Astrocyte of the cerebellum (primary cell): ENCODE measurements at regions not wholly inside any gene's neighbourhood (a gene's known extent, or its start where the extent isn't known, plus 50 kb on each side); places are given as distances from the start of the nearest gene placed in this dataset.
"Not testable (repeated sequence)": the region's sequence is repeated elsewhere in the genome, so short reads cannot be mapped to it uniquely, and the experiment has no call there.

ENCODE experiments used
- DNase-seq: peaks from one replicate; pipeline ENCODE4 v3.0.0-alpha.2; 2011; ENCODE audit warnings: low read depth
- H3K4me3 ChIP-seq: 2 replicates; pipeline ENCODE4 v1.5.1; 2011; ENCODE audit warnings: mild to moderate bottlenecking, low read depth, low read length, moderate library complexity
- CTCF ChIP-seq: IDR thresholded peaks from 2 replicates; pipeline ENCODE4 v1.5.1; 2012; ENCODE audit warnings: low read length, low read depth, moderate library complexity, mild to moderate bottlenecking; ENCODE audit errors: missing control alignments
- in situ Hi-C: cut with HindIII; loops from 2 replicates; pipeline ENCODE4 v1.10.0; 2017; ENCODE audit warnings: low sequenced_read_pairs

GRCh38 chr4:92241094-92241493 lies 62.7 kb upstream of the GRID2 start:
- no peak overlapping the region for H3K4me3 ChIP-seq
- DNase-seq: no peak
- in situ Hi-C loops: no loop called here
- TF ChIP-seq CTCF: no peak

GRCh38 chr4:92246384-92246783 lies 57.4 kb upstream of the GRID2 start:
- H3K4me3 ChIP-seq: no peak overlapping the region
- no peak for DNase-seq
- no peak for TF ChIP-seq CTCF
- in situ Hi-C loops: no loop called here

- no peak for TF ChIP-seq CTCF
- no peak for DNase-seq
- in situ Hi-C loops: no loop called here
- no peak overlapping the region for H3K4me3 ChIP-seq
These were observed 54.2 kb upstream of the GRID2 start for GRCh38 chr4:92249541-92249940.

GRCh38 chr4:92251711-92252110 lies 52.1 kb upstream of the GRID2 start:
- no peak for TF ChIP-seq CTCF
- H3K4me3 ChIP-seq: no peak overlapping the region
- in situ Hi-C loops: no loop called here
- DNase-seq: no peak

GRCh38 chr4:92252358-92252757 lies 51.4 kb upstream of the GRID2 start:
- in situ Hi-C loops, DNase-seq, H3K4me3 ChIP-seq: not testable (repeated sequence)

- no peak overlapping the region for H3K4me3 ChIP-seq
- in situ Hi-C loops: no loop called here
- TF ChIP-seq CTCF: no peak
- no peak for DNase-seq
These were observed 50.9 kb upstream of the GRID2 start for GRCh38 chr4:92252846-92253245.

GRCh38 chr4:92253550-92253949 lies 50.2 kb upstream of the GRID2 start:
- TF ChIP-seq CTCF: no peak
- no peak for DNase-seq
- in situ Hi-C loops: no loop called here

More at GRCh38 chr4:92253550-92253949, 50.2 kb upstream of the GRID2 start:
- H3K4me3 ChIP-seq: no peak overlapping the region
